ENCODE measurements at regions not wholly inside any gene's neighbourhood (a gene's known extent, or its start where the extent isn't known, plus 50 kb on each side); places are given as distances from the start of the nearest gene placed in this dataset.
"Not testable (repeated sequence)": the region's sequence is repeated elsewhere in the genome, so short reads cannot be mapped to it uniquely, and the experiment has no call there.

- H4K20me1 ChIP-seq (ENCODE audit: insufficient read depth), result no peaks in the 10 kb centered on the region
- no peak overlapping the region for H3K9ac ChIP-seq (ENCODE audit: low read length)
- ChIA-PET RAD21 (ENCODE audit: low non-redundant PET in 1 of 2, low total read pairs in 2 of 2, uncharacterized antibody in 2 of 2, unreplicated experiment in 2 of 2) (no interaction called here), CTCF (no interaction called here), POLR2A (no interaction called here)
- H3K4me3 ChIP-seq (replicated peaks in 1 of 2; ENCODE audit: low read depth in 1 of 2, low read length in 2 of 2), result no peak overlapping the region
- H2AFZ ChIP-seq (ENCODE audit: low read depth, low read length, poor library complexity, severe bottlenecking), result no peak overlapping the region
- H3K27me3 ChIP-seq (ENCODE audit: insufficient read depth, low read length), result peaks cover under 1% of the 10 kb centered on the region; the same call in 1 of the 2 replicates
- no peaks in the 10 kb centered on the region for H3K79me2 ChIP-seq (ENCODE audit: insufficient read depth, low read length)
- H3K9me2 ChIP-seq (ENCODE audit: insufficient read depth), result no peaks in the 10 kb centered on the region
- no peaks in the 10 kb centered on the region for H3K9me3 ChIP-seq (ENCODE audit: control insufficient read depth in 1 of 2, insufficient read depth in 1 of 2, low read depth in 1 of 2, low read length in 2 of 2)
- no TSS peak for BruUV-seq (replicated peaks)
- intact Hi-C loops (cut with micrococcal nuclease), result no loop called here
- no peak overlapping the region for H3K4me2 ChIP-seq (ENCODE audit: low read length)
- no peaks in the 10 kb centered on the region for H3K4me1 ChIP-seq (ENCODE audit: control insufficient read depth in 1 of 2, insufficient read depth in 2 of 2, low read length in 2 of 2)
- ATAC-seq, result no peak
- no peak for DNase-seq (ENCODE audit: low read depth, low spot score)
- TF ChIP-seq EZH2 (IDR thresholded peaks at IDR 0.05) (no peak), ELF1 (IDR thresholded peaks at IDR 0.05; ENCODE audit: borderline replicate concordance, low read depth) (no peak), SIN3A (IDR thresholded peaks at IDR 0.05; ENCODE audit: low read depth) (no peak), RAD21 (IDR thresholded peaks at IDR 0.05; ENCODE audit: low read depth) (no peak)
- no peaks in the 10 kb centered on the region for H3K36me3 ChIP-seq (ENCODE audit: control insufficient read depth in 1 of 2, insufficient read depth in 2 of 2, low read length in 2 of 2)
- H3K27ac ChIP-seq (ENCODE audit: low read depth, low read length), result no peak overlapping the region
These were observed 144.2 kb upstream of the POGK start for GRCh38 chr1:166695115-166695514.

GRCh38 chr1:166695834-166696233, 143.4 kb upstream of the POGK start:
- H3K36me3 ChIP-seq (ENCODE audit: control insufficient read depth in 1 of 2, insufficient read depth in 2 of 2, low read length in 2 of 2); intact Hi-C loops (cut with micrococcal nuclease); H4K20me1 ChIP-seq (ENCODE audit: insufficient read depth); H2AFZ ChIP-seq (ENCODE audit: low read depth, low read length, poor library complexity, severe bottlenecking); H3K4me2 ChIP-seq (ENCODE audit: low read length); H3K27me3 ChIP-seq (ENCODE audit: insufficient read depth, low read length); H3K79me2 ChIP-seq (ENCODE audit: insufficient read depth, low read length); H3K9me3 ChIP-seq (ENCODE audit: control insufficient read depth in 1 of 2, insufficient read depth in 1 of 2, low read depth in 1 of 2, low read length in 2 of 2); H3K9ac ChIP-seq (ENCODE audit: low read length); CTCF ChIA-PET; H3K4me3 ChIP-seq (replicated peaks in 1 of 2; ENCODE audit: low read depth in 1 of 2, low read length in 2 of 2); H3K4me1 ChIP-seq (ENCODE audit: control insufficient read depth in 1 of 2, insufficient read depth in 2 of 2, low read length in 2 of 2); DNase-seq (ENCODE audit: low read depth, low spot score); RAD21 ChIA-PET (ENCODE audit: low non-redundant PET in 1 of 2, low total read pairs in 2 of 2, uncharacterized antibody in 2 of 2, unreplicated experiment in 2 of 2); POLR2A ChIA-PET; ATAC-seq; H3K9me2 ChIP-seq (ENCODE audit: insufficient read depth); BruUV-seq (replicated peaks); H3K27ac ChIP-seq (ENCODE audit: low read depth, low read length): not testable (repeated sequence)

- ATAC-seq (no peak), DNase-seq (ENCODE audit: low read depth, low spot score) (no peak)
- H3K36me3 ChIP-seq (ENCODE audit: control insufficient read depth in 1 of 2, insufficient read depth in 2 of 2, low read length in 2 of 2), result no peaks in the 10 kb centered on the region
- H3K27ac ChIP-seq (ENCODE audit: low read depth, low read length), result no peak overlapping the region
- no peaks in the 10 kb centered on the region for H4K20me1 ChIP-seq (ENCODE audit: insufficient read depth)
- BruUV-seq (replicated peaks), result no TSS peak
- ChIA-PET RAD21 (ENCODE audit: low non-redundant PET in 1 of 2, low total read pairs in 2 of 2, uncharacterized antibody in 2 of 2, unreplicated experiment in 2 of 2) (no interaction called here), CTCF (no interaction called here), POLR2A (no interaction called here)
- H3K27me3 ChIP-seq (ENCODE audit: insufficient read depth, low read length), result peaks cover 12% of the 10 kb centered on the region
- H2AFZ ChIP-seq (ENCODE audit: low read depth, low read length, poor library complexity, severe bottlenecking), result no peak overlapping the region
- H3K9me2 ChIP-seq (ENCODE audit: insufficient read depth), result no peaks in the 10 kb centered on the region
- no peaks in the 10 kb centered on the region for H3K9me3 ChIP-seq (ENCODE audit: control insufficient read depth in 1 of 2, insufficient read depth in 1 of 2, low read depth in 1 of 2, low read length in 2 of 2)
- no peak overlapping the region for H3K4me2 ChIP-seq (ENCODE audit: low read length)
- H3K79me2 ChIP-seq (ENCODE audit: insufficient read depth, low read length), result no peaks in the 10 kb centered on the region
- no peaks in the 10 kb centered on the region for H3K4me1 ChIP-seq (ENCODE audit: control insufficient read depth in 1 of 2, insufficient read depth in 2 of 2, low read length in 2 of 2)
- no peak overlapping the region for H3K9ac ChIP-seq (ENCODE audit: low read length)
- no peak overlapping the region for H3K4me3 ChIP-seq (replicated peaks in 1 of 2; ENCODE audit: low read depth in 1 of 2, low read length in 2 of 2)
- intact Hi-C loops (cut with micrococcal nuclease), result no loop called here
- no peak for TF ChIP-seq ZFX (IDR thresholded peaks at IDR 0.05)
- no peak for TF ChIP-seq SP1 (IDR thresholded peaks at IDR 0.05; ENCODE audit: low read depth)
- TF ChIP-seq JUND (IDR thresholded peaks at IDR 0.05), result no peak
- no peak for TF ChIP-seq ATF3 (IDR thresholded peaks at IDR 0.05)
- no peak for TF ChIP-seq REST (IDR thresholded peaks at IDR 0.05; ENCODE audit: low read depth)
- TF ChIP-seq ZBTB33 (IDR thresholded peaks at IDR 0.05; ENCODE audit: extremely low read depth, insufficient replicate concordance, low read length), result no peak
These were observed 140.5 kb upstream of the POGK start for GRCh38 chr1:166698771-166699170.
